CD4-positive, alpha-beta T cell treated with Interleukin-2 at 100 ng/mL for 4 hours (primary cell): ENCODE measurements at regions not wholly inside any gene's neighbourhood (a gene's known extent, or its start where the extent isn't known, plus 50 kb on each side); places are given as distances from the start of the nearest gene placed in this dataset.

ENCODE experiments used
- DNase-seq: peaks from one replicate; pipeline ENCODE4 v3.0.0-alpha.2; 2020; ENCODE audit warnings: low spot score

DNA sequence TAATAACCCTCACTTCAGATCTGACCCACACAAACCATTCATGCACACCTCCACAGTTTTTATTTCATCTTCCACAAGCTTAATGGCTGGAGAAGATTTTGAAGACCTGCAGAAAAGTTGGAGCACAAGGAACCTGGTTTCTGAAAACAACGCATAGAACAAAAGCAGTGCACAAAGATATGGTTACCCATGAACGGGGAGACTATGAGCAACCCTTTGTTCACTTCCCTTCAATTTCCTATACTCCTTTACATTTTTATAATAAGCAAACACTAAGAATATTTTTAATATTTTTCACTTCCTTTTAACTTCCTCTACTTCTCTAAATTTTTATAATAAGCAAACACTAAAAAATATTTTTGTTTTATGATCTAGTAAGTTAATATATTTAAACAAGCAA, 103.5 kb upstream of the UBE2E2 start:
- DNase-seq: no peak

DNA sequence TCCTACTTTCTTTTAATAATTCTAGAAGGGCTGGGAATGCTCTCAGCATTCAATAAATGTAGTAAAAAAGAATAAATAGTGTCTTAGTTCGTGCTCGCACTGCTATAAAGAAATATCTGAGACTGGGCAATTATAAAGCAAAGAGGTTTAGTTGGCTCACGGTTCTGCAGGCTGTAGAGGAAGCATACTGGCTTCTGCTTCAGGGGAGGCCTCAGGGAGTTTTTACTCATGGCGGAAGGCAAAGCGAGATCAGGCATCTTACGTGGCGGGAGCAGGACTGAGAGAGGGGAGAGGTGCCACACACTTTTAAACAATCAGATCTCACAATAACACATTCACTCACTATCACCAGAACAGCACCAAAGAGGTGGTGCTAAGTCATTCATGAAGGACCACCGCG, 103.0 kb upstream of the UBE2E2 start:
- no peak for DNase-seq

DNA sequence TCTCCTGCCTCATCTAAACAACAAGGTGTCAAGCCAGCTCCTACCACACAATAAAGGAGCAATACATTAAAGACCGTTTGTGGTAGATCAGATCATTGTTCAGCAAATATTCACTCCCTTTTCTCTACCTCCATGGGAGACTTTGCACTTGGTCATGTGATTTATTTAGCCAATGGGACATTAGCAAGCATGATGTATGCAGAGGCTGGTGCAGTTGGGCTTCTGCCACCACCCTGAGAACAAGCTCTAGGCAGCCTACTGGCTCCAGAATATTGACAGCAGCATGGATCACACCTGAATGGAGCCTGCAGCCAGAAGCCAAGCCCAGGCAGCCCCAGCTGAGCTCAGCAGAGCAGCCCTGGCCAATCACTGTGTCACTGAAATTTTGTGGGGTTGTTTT, 99.4 kb upstream of the UBE2E2 start:
- no peak for DNase-seq

DNA sequence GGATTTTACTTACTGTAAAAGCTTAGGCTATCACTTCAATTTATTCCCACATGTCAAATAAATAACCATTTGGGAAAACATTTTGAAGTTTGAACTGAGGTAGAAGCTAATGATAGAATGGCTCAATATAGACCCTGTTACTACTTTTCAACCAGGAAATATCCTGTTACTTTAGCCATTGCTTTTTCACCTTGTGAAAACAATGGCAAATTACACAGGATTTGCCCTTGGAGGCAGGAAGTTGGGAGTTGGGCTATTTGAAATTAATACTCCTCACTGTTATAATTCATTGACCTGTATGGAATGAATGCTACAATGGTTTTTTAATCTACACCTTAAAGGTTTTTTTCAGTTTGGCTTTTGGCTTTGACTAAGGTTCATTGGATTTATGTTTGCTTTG, 98.1 kb upstream of the UBE2E2 start:
- DNase-seq: no peak

DNA sequence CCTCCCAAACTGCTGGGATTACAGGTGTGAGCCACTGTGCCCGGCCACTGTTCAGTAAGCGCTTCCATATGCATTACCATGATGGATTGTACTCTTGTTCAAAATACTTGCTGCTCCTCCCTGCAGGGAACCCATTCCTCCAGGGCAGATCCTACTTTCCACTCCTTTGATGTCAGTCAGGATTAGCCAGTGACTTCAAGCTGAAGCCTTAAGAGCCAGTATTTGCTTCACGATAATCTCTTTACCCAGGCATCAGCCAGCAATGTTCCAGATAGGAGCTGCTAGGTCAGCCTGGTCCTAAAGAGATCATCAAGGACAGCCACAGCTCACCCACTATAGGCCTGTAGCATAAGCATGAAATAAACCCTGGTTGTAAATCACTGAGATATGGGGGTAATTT, 96.5 kb upstream of the UBE2E2 start:
- DNase-seq: no peak

DNA sequence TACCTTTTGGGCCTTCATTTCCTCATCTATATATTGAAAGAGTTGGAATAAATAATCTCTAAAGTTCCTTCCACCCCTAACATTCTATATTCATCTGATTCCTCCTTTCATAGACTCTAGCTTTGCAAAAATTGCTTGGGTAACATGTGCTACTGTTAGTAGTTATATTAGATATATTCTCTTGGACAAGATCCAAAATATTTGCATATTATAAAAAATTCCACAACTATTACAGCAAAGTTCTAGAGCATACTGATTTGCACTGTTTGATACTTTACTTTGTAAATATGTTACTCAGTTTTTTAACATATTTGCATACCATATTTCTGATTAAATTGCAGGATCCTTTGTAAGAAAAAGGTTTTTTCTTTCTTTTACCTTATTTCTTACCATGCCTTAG, 95.9 kb upstream of the UBE2E2 start:
- no peak for DNase-seq

DNA sequence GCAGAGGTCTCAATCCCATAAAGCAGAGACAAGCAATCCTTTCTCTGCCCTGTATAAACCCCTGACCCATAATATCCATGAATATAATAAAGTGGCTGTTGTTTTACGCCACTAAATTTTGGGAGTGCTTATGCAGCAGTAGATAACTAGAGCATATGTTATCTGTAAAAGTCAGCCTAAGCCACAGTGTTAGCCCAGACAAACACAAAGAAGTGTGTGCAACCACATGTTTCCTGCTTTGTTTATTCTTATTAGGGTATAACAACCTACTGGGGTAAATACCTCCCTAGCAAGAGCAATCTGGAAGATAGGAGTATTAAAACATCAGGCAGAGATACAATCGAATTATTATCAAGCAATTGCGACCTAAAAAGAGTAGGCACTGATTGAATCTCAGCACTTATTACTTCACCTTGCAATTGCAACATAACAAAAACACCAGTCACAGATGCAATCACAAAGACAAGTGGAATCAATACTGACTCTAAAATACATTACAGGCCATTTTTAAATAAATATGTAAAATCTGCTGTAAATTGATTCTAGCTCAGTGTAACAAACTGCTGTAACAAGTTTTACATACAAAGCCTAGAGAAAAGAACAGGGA, 94.6 kb upstream of the UBE2E2 start:
- no peak for DNase-seq

DNA sequence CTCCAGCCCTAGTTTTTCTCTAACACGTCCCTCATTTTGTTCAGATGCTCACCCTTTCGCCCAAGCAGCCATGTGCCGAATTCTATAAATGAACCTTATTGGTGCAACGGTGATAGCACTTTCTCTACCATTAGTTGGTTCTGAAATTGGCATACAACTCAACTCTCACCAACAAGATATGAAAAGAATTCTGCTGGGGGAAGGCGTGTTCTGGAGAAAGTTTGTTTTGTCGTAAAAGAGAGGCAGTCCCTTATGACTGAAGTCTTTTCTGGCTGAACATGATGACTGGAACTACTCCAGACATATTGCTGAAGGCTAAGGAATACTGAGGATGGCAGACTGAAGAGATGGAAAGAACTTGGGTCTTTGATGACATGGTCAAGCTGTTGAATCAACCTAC, 91.8 kb upstream of the UBE2E2 start:
- DNase-seq: no peak

DNA sequence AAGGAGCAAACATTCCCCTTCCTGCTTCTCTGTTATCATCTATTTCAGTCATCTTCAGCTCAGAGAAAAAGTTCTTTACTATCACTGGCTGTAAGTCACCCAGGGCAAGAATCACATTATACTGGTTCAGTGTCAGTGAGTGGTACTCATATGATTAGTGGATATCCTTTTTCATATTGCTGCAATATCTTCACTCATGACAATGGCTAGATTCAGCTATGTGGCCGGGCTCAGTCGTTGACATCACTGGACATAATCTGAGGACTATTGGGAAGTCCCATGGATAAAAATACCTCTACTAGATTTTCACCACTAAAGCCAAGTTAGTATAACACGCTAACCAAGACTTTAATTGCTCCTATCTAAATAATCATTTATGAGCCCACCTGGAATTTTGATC, 91.3 kb upstream of the UBE2E2 start:
- no peak for DNase-seq

DNA sequence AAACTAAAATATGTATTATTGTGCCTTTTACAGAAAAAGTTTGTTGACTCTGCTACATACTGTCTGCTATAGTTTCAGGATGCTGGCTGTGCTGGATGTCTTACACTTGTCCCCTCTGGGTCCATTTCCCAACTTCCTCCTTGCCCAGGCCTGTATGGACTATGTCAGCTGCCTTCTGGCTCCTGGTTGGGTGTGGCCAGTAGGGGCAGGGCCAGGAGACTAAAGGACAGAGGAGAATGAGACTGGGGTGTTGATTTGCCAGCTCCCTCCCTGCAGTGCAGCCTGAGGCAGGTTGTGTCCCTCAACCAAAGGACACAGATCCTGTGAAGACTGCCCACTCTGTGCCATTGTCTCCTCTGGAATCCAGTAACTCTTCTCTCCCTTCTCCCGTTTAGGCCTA, 90.6 kb upstream of the UBE2E2 start:
- DNase-seq: no peak

DNA sequence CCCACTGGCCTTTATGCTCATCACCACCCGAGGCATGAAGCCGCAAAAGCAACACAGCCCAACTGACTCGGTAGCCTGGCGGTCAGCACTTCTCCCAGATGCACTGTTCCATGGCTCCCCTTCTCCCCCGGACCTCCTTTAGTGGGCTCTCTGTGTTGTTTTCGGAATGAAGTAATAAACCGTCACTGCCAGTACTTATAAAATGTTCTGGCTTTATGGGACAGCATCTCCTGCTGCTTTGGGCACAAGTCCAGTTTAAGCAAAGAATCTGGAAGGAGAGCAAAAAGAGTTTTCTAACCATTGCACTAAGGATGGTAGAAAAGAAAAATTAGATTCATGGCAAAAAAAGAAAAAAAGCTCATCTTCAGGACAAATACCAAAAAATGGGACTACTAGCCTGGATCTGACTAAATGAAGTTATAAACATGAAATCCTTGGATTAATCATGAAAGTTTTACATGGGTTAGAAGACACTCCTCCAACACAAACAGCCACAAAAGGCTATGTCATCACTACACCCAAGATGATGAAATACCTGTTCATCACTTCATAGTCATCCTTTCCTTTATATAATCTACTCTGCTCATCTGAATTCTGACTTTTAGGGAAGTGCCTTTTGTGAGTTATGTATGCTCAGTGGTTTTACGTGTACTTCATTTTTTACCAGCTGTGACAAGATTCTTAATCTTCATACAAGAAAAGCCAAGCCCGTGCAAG, 89.5 kb upstream of the UBE2E2 start:
- no peak for DNase-seq

DNA sequence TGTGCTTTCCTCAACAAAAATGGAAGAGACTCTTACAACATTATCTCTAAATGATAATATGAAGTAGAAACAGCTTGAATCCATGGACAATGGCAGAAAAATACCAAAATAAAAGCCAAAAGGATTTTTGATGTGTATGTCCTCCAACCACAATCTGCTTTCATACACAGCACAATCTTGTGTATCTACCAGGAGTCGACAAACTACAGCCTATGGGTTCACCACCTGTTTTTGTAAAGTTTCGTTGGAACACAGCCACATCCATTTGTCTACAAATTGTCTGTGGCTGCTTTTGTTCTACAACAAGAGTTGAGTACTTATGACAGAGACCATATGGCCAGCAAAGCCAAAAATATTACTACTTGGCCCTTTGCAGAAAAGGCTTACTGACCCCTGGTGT, 88.7 kb upstream of the UBE2E2 start:
- no peak for DNase-seq

DNA sequence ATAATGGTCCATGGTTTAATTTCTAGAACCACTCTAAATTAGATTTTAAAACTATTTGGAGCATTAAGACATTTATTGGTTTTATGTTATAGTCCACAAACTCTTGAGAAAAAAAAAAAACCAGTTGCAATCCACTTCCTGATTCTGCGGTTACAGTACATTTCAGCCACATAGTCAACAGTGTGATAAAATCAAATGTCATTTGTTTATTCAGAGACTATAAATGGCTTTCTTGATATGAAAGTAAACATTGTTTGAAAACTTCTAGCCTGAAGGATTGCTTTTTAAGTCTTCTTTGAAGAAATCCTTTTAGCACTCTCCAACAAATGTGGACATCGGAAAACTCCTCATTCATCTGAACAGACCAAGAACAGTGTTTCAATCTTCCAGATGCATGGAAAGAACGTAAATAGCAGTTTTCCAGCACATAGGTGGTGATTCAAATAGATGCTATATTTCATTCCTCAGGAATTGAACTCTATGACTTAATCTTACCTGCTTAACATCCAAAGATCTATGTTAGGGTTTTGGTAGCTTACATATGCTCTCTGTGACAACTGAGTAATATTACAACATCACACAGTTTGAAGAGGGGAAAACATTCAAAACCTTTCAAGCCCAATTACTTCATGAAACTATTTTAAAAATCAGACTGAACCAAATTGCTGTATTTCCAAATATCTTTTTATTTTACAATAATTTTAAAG, 87.8 kb upstream of the UBE2E2 start:
- no peak for DNase-seq

DNA sequence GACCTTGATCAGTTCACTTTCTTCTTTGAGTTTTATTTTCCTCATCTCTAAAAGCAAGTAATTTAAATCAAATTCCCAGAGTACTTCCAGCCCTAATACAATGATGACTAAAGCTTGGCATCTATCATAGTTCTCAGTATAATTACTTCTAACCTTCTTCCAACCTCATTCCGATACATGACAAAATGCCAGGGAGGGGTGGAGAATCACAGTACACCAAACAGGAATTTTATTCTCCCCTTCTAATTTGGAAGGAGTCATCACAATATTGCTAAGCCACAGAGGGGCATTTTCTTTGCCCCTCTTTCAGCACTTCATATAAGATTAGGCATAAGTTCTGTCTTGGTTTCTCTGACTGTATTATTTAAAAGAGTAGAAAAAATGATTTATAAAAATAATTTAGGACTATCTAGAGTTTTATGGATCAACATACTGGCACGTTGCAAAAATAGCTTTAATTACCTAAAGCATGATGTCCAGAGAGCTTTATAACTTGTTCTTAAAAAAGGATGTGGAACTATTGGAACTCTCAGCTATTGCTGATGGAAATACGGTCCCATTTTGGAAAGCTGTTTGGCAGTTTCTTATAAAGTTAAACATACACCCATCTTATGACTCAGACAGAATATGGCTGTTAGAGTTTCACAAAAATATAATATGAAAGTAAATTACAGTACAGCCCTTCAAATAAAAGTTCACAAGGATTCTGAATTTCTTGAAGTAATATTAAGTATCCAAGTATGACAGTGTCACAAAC, 86.9 kb upstream of the UBE2E2 start:
- no peak for DNase-seq

DNA sequence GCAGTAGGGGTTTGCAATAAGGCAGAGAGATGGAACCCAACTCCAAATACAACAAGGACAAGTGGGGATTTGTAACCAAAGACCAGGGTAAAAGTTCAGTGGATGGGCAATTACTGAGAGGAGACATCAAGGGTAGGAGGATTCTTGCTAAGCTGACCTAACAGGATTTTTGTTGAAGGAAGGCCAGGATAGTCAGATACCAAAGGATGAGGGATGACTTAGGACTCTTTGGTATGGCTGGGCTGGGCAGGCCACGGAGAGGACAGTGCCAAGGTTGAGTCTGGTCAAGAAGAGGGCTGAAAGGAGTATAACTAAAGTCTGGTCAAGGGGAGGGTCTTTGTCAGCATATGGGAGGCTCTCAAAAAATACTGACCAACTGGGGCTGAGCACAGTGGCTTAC, 85.3 kb upstream of the UBE2E2 start:
- no peak for DNase-seq

DNA sequence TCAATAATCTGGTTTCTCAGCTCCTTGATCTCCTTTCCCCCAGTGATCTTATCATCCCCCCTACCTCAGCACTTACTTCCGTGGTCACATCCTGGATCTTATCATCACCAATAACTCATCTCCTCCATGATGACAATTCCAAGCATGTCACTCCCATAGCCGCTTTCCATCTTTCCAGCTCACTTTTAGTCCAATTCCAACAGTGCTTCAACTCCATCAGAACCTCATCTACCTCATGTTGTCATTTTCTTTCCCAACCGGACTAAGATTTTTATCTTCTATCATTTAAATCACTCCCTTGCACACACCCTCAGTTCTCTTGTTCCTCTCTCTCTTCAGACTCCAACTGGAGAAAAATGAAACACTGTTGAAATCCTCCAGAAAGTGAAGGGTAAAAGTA, 75.9 kb upstream of the UBE2E2 start:
- no peak for DNase-seq

DNA sequence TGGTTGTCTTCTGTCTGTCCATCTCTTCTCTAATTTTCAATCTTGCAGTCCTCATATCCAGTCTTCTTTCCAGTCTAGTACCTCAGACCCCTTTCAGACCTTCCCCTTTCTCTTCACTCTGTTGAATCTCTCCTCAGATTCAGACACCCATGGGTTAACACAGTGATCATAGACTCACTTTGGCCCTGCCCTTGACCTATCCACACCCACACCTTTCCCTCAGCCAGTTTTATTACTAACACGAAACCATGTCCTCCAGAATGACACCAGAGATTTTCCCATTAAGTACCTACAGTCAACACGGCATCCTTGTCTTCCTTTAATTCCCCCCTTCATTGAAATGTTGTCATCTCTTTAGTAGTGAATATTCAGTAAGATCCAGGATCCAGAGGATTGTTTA, 74.5 kb upstream of the UBE2E2 start:
- DNase-seq: no peak

DNA sequence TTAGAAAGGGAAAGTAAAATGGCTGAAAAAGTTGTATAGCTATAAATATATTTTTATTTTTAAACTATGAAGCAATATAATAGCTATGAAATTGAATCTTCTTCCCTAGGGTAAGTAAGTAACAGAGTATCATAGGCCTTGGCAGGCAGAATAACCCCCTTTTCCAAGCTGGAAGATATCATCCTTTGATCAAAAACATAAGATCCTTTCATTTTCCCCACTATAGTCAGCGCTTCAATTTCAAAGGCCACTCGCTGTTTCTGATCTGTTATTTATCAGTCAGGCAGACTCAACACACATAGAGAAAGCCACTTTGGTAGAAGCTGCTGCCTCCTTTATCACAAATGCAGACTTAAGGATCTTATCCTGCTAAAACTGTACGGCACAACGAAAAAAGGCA, 74.0 kb upstream of the UBE2E2 start:
- no peak for DNase-seq

DNA sequence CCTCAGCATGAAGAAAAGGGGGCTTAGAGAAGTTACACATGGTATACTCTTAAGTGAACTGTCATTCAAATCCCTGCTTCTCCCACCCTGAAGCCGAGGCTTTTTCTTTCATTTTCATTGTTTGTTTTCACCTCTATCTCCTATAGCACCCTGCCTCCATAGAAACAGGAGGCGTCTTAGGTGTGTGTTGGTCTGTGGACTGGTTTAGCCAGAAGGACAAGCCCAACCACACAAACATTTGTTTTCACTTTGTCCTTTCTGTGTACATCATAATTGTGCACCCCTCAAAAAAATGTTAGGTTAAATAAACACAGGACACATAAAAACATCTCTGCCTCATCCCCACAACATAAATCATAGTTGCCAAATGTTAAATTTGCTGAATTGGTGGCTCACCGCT, 73.3 kb upstream of the UBE2E2 start:
- DNase-seq: no peak

DNA sequence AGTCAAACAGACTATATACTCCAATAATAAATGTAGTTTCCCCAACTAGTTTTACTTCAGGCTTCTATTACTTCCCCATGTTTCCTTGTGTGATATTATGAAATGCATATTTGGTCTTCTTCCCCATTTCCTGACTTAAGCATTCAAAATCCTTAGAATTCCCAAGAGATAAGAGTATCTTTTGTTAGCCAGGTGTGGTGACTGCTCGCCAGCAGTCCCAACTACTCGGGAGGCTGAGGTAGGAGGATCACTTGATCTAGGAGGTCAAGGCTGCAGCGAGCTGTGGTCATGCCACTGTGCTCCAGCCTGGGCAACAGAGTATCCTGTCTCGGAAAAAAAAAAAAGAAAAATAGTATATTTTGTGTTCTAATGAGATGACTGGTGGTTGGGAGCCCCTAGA, 72.7 kb upstream of the UBE2E2 start:
- DNase-seq: no peak

DNA sequence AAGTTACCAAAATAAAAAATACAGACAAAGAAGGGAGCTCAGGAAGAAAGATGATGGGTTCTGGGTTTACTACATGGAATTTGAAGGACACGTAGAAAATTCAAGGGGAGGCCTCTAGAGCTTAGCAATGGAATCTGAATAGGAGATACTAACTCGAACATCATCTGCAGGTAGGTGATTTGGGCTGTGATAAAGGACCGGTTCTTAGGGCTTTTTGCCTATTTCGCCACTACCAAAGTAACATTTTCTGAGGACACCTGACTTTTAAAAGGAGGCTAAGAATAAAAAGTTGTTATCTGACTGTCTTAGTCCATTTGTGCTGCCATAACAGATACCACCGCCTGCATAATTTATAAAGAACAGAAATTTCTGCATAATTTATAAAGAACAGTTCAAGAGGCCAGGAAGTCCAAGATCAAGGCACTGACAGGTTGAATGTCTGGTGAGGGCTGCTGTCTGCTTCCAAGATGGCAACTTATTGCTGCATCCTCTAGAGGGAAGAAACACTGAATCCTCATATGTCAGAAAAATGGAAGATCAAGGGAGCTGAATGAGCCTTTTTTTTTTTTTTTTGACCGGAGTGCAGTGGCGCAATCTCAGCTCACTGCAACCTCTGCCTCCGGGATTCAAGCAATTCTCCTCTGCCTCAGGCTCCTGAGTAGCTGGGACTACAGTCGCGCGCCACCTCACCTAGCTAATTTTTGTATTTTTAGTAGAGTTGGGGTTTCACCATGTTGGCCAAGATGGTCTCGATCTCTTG, 67.9 kb upstream of the UBE2E2 start:
- DNase-seq: no peak

DNA sequence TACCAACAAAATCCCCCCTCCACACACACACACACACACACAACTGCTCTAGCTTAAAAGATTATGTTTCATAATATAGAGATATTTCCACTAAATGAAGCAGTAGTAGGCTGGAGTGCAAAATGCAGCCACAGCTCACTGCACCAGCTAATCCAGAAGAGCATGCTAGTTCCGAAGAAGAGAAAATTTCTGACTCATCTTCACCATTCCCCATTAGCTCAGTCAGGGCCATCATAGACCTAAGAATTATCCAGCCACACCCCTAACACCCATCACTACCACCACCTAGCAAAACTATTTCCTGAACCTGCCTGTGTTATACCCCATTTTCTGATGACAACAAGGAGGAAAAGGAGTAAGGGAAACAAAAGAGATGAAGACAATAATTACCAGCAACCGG, 67.1 kb upstream of the UBE2E2 start:
- no peak for DNase-seq
